Liver (tissue), 8 donors: ENCODE measurements at regions not wholly inside any gene's neighbourhood (a gene's known extent, or its start where the extent isn't known, plus 50 kb on each side); places are given as distances from the start of the nearest gene placed in this dataset.

ENCODE experiments used
- DNase-seq: peaks from one replicate; pipeline ENCODE4 v3.0.0-alpha.2; 2017; ENCODE audit warnings: low spot score
- H3K27ac ChIP-seq, 2 donors: one replicate each; pipeline ENCODE4 v1.7.0; 2013; ENCODE audit warnings: inconsistent platforms in 2 of 2, low read length in 2 of 2, control low read depth in 1 of 2, low read depth in 1 of 2, mild to moderate bottlenecking in 1 of 2
- H3K27me3 ChIP-seq, 4 donors: one replicate each; pipeline versions ENCODE4 v1.6.1 to v1.7.0; 2013; ENCODE audit warnings: low read length in 3 of 4, inconsistent platforms in 1 of 4, mild to moderate bottlenecking in 1 of 4, moderate library complexity in 1 of 4; ENCODE audit not compliant: control insufficient read depth in 4 of 4, insufficient read depth in 4 of 4
- H3K36me3 ChIP-seq, 4 donors: one replicate each; pipeline versions ENCODE4 v1.6.1 to v1.7.0; 2013; ENCODE audit warnings: low read length in 3 of 4, mild to moderate bottlenecking in 3 of 4, low read depth in 1 of 4, moderate library complexity in 1 of 4; ENCODE audit not compliant: control insufficient read depth in 4 of 4, insufficient read depth in 3 of 4
- H3K4me1 ChIP-seq, 4 donors: one replicate each; pipeline versions ENCODE4 v1.6.1 to v1.7.0; 2013; ENCODE audit warnings: low read length in 3 of 4, mild to moderate bottlenecking in 3 of 4, moderate library complexity in 1 of 4; ENCODE audit not compliant: control insufficient read depth in 4 of 4, insufficient read depth in 4 of 4
- H3K4me3 ChIP-seq, 3 donors: one replicate each; pipeline versions ENCODE4 v1.6.1 to v1.7.0; 2013; ENCODE audit warnings: low read length in 3 of 3, control low read depth in 1 of 3, low read depth in 1 of 3, mild to moderate bottlenecking in 1 of 3
- H3K9ac ChIP-seq, 2 donors: one replicate each; pipeline ENCODE4 v1.7.0; 2013; ENCODE audit warnings: low read length in 2 of 2, mild to moderate bottlenecking in 2 of 2, moderate library complexity in 2 of 2, control low read depth in 1 of 2, low read depth in 1 of 2
- H3K9me3 ChIP-seq, 4 donors: one replicate each; pipeline versions ENCODE4 v1.6.1 to v1.7.0; 2013; ENCODE audit warnings: low read length in 3 of 4; ENCODE audit not compliant: control insufficient read depth in 4 of 4
- ATF3 ChIP-seq: IDR thresholded peaks from 2 replicates; pipeline ENCODE4 v1.6.1; 2016; ENCODE audit warnings: antibody characterized with exemption
- CTCF ChIP-seq: fragments of 150-350 bp; IDR thresholded peaks from 2 replicates; pipeline ENCODE4 v1.5.1; 2017; ENCODE audit warnings: improper control_type of control experiment, low read depth, low read length; ENCODE audit not compliant: missing input control
- EGR1 ChIP-seq, 2 donors: IDR thresholded peaks; 2 replicates each; pipeline ENCODE4 v1.6.1; 2016 to 2018; ENCODE audit warnings: antibody characterized with exemption in 2 of 2, low read depth in 2 of 2
- FOXA1 ChIP-seq: IDR thresholded peaks from 2 replicates; pipeline ENCODE4 v1.6.1; 2016; ENCODE audit warnings: antibody characterized with exemption
- FOXA2 ChIP-seq: IDR thresholded peaks from 2 replicates; pipeline ENCODE4 v1.6.1; 2016; ENCODE audit warnings: antibody characterized with exemption
- GABPA ChIP-seq, 2 donors: IDR thresholded peaks in 1 of 2; conservative IDR thresholded peaks in 1 of 2; 2 replicates each; pipeline ENCODE4 v1.6.1; 2016; ENCODE audit warnings: antibody characterized with exemption in 2 of 2, mild to moderate bottlenecking in 1 of 2, moderate library complexity in 1 of 2
- HNF4A ChIP-seq, 2 donors: conservative IDR thresholded peaks; 2 replicates each; pipeline ENCODE4 v1.6.1; 2016; ENCODE audit warnings: antibody characterized with exemption in 2 of 2, mild to moderate bottlenecking in 2 of 2
- HNF4G ChIP-seq: IDR thresholded peaks from 2 replicates; pipeline ENCODE4 v1.6.1; 2016; ENCODE audit warnings: antibody characterized with exemption
- JUND ChIP-seq, 2 donors: IDR thresholded peaks; 2 replicates each; pipeline ENCODE4 v1.6.1; 2016; ENCODE audit warnings: antibody characterized with exemption in 2 of 2
- MAX ChIP-seq: IDR thresholded peaks from 2 replicates; pipeline ENCODE4 v1.6.1; 2016; ENCODE audit warnings: antibody characterized with exemption
- NR2F2 ChIP-seq: IDR thresholded peaks from 2 replicates; pipeline ENCODE4 v1.6.1; 2016; ENCODE audit warnings: antibody characterized with exemption
- RAD21 ChIP-seq, 2 donors: IDR thresholded peaks; 2 replicates each; pipeline ENCODE4 v1.6.1; 2016; ENCODE audit warnings: antibody characterized with exemption in 2 of 2, mild to moderate bottlenecking in 2 of 2
- REST ChIP-seq: IDR thresholded peaks from 2 replicates; pipeline ENCODE4 v1.6.1; 2016; ENCODE audit warnings: antibody characterized with exemption, mild to moderate bottlenecking
- RXRA ChIP-seq, 2 donors: IDR thresholded peaks; 2 replicates each; pipeline ENCODE4 v1.6.1; 2017 to 2018; ENCODE audit warnings: antibody characterized with exemption in 2 of 2, mild to moderate bottlenecking in 1 of 2
- SP1 ChIP-seq: IDR thresholded peaks from 2 replicates; pipeline ENCODE4 v1.6.1; 2018; ENCODE audit warnings: antibody characterized with exemption, mild to moderate bottlenecking
- TAF1 ChIP-seq: conservative IDR thresholded peaks from 2 replicates; pipeline ENCODE4 v1.6.1; 2016; ENCODE audit warnings: antibody characterized with exemption, mild to moderate bottlenecking
- YY1 ChIP-seq: IDR thresholded peaks from 2 replicates; pipeline ENCODE4 v1.6.1; 2016; ENCODE audit warnings: antibody characterized with exemption, mild to moderate bottlenecking
- ZBTB33 ChIP-seq: IDR thresholded peaks from 2 replicates; pipeline ENCODE4 v1.6.1; 2016; ENCODE audit warnings: antibody characterized with exemption
- WGBS: extraction: QIAGEN DNeasy Blood & Tissue Kit; methylation state at CpG from one replicate; pipeline ENCODE4 v1.1.7; 2013; 5-methylcytosine and 5-hydroxymethylcytosine counted together
- donor health status: healthy.
- donor health status: healthy.
- donor health status: healthy.
- donor health status: healthy.
- donor health status: healthy.

GRCh38 chr6:89015971-89016370, 52.6 kb upstream of the RNGTT start:
- Histone ChIP-seq H3K4me3 (no peak overlapping the region), H3K9me3 (no peaks in the 10 kb centered on the region), H3K4me1 (no peaks in the 10 kb centered on the region), H3K27me3 (no peaks in the 10 kb centered on the region), H3K36me3 (no peaks in the 10 kb centered on the region), H3K9ac (no peak overlapping the region), H3K27ac (no peak overlapping the region)
- DNase-seq = no peak
- 98% methylated on average over 2 of the region's 2 CpGs for WGBS
- no peak for TF ChIP-seq HNF4A (conservative IDR thresholded peaks at IDR 0.05)
- TF ChIP-seq NR2F2 = no peak
- no peak for TF ChIP-seq ZBTB33
- no peak for TF ChIP-seq YY1
- TF ChIP-seq REST = no peak
- no peak for TF ChIP-seq ATF3
- no peak for TF ChIP-seq EGR1 (IDR thresholded peaks at IDR 0.05; ENCODE audit: low read depth in 2 of 2)
- TF ChIP-seq HNF4G = no peak
- TF ChIP-seq MAX = no peak
- no peak for TF ChIP-seq FOXA1
- TF ChIP-seq GABPA (IDR thresholded peaks at IDR 0.05 in 1 of 2, conservative IDR thresholded peaks at IDR 0.05 in 1 of 2) = no peak
- no peak for TF ChIP-seq FOXA2
- TF ChIP-seq TAF1 = no peak
- TF ChIP-seq RAD21 (IDR thresholded peaks at IDR 0.05) = no peak
- no peak for TF ChIP-seq JUND (IDR thresholded peaks at IDR 0.05)
- TF ChIP-seq RXRA (IDR thresholded peaks at IDR 0.05) = no peak

GRCh38 chr6:89013438-89013837, 50.0 kb upstream of the RNGTT start:
- no peak for DNase-seq
- Histone ChIP-seq H3K9me3 (no peaks in the 10 kb centered on the region), H3K36me3 (no peaks in the 10 kb centered on the region), H3K27me3 (no peaks in the 10 kb centered on the region), H3K9ac (no peak overlapping the region), H3K4me1 (peaks cover 0 to 1% (median 0%) of the 10 kb centered on the region in 4 donors), H3K4me3 (no peak overlapping the region), H3K27ac (no peak overlapping the region)
- WGBS = 81% methylated on average over 5 of the region's 5 CpGs
- no peak for TF ChIP-seq SP1
- no peak for TF ChIP-seq REST
- TF ChIP-seq YY1 = no peak
- TF ChIP-seq JUND (IDR thresholded peaks at IDR 0.05) = no peak
- TF ChIP-seq NR2F2 = no peak
- no peak for TF ChIP-seq FOXA2
- no peak for TF ChIP-seq MAX
- no peak for TF ChIP-seq GABPA (IDR thresholded peaks at IDR 0.05 in 1 of 2, conservative IDR thresholded peaks at IDR 0.05 in 1 of 2)
- TF ChIP-seq FOXA1 = no peak
- no peak for TF ChIP-seq RAD21 (IDR thresholded peaks at IDR 0.05)
- no peak for TF ChIP-seq HNF4A (conservative IDR thresholded peaks at IDR 0.05)
- TF ChIP-seq TAF1 = no peak
- TF ChIP-seq CTCF = no peak
- TF ChIP-seq ZBTB33 = no peak
- no peak for TF ChIP-seq EGR1 (IDR thresholded peaks at IDR 0.05; ENCODE audit: low read depth in 2 of 2)
- no peak for TF ChIP-seq RXRA (IDR thresholded peaks at IDR 0.05)
